Effector memory CD8-positive, alpha-beta T cell (primary cell): ENCODE measurements at regions not wholly inside any gene's neighbourhood (a gene's known extent, or its start where the extent isn't known, plus 50 kb on each side); places are given as distances from the start of the nearest gene placed in this dataset.
"Not testable (repeated sequence)": the region's sequence is repeated elsewhere in the genome, so short reads cannot be mapped to it uniquely, and the experiment has no call there.

Source experiments
- ATAC-seq: fragments of 150-1000 bp; cut with Tn5 transposase; replicated peaks from 2 replicates; pipeline ENCODE4 v1.10.0; 2021; ENCODE audit warnings: mild to moderate bottlenecking, moderate library complexity
- DNase-seq, 3 experiments: peaks; one replicate each; pipeline ENCODE4 v3.0.0; 2021
- H3K27ac Mint-ChIP-seq, 2 donors: one replicate each; pipeline ENCODE4 v1.8.0; 2022; ENCODE audit warnings: mild to moderate bottlenecking in 2 of 2, mixed read lengths in 2 of 2, moderate library complexity in 2 of 2
- H3K27me3 Mint-ChIP-seq, 2 donors: one replicate each; pipeline ENCODE4 v1.8.0; 2022; ENCODE audit warnings: mixed read lengths in 2 of 2
- H3K36me3 Mint-ChIP-seq: one replicate; pipeline ENCODE4 v1.8.0; 2022; ENCODE audit warnings: mild to moderate bottlenecking, moderate library complexity, mixed read lengths; ENCODE audit not compliant: insufficient read depth
- H3K4me1 Mint-ChIP-seq, 2 donors: one replicate each; pipeline ENCODE4 v1.8.0; 2022; ENCODE audit warnings: low read depth in 2 of 2, mixed read lengths in 2 of 2
- H3K4me3 Mint-ChIP-seq, 2 donors: one replicate each; pipeline ENCODE4 v1.8.0; 2022; ENCODE audit warnings: mild to moderate bottlenecking in 2 of 2, mixed read lengths in 2 of 2, moderate library complexity in 2 of 2
- H3K9me3 Mint-ChIP-seq, 2 donors: one replicate each; pipeline ENCODE4 v1.8.0; 2022; ENCODE audit warnings: mixed read lengths in 2 of 2

DNA sequence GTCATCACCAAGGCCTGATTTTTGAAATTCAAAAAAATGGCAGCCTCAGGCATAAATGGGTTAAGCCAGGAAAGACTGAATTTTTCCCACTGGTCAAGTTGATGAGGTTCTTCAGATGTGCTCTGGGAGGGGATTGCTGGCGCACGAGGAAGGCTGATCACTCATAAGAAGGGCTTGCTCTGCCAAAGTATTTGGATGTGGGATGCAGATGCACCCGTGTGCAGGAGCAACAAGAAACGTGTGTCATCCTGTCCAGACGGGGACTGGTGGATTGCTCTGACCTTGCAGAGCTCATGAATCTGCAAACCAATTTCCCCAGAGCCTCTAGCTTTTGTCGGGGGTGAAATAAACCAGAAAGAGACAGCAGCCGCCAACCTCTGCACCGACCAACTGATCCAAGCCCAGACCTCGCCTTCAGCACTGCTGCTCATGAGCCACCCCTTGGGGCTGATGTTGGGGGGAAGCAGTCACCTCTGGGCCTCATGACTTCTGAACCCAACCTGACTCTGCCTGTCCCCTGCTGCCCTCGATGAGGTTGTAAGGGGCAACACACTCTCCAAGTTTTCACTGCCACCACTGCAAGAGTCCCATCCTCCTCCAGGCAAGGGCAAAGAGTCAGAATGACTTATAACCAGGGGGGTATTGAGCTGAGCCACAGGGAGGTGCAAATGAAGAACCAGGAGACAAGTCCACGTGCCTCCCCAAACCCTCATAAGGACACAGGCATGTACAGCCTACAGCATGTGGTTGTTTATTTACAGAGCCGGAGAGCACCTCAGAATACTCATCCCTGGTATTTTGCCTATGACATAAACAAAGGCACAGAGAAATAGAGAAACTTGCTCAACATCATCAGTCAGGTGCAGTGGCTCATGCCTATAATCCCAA lies 452.0 kb downstream of the SOX9 start:
- ATAC-seq = no peak
- H3K4me3 Mint-ChIP-seq = no peak overlapping the region
- peaks cover 24 to 78% of the 10 kb centered on the region in 2 donors for H3K27me3 Mint-ChIP-seq
- no peaks in the 10 kb centered on the region for H3K9me3 Mint-ChIP-seq
- DNase-seq = no peak
- no peaks in the 10 kb centered on the region for H3K36me3 Mint-ChIP-seq
- H3K27ac Mint-ChIP-seq = no peak overlapping the region
- no peaks in the 10 kb centered on the region for H3K4me1 Mint-ChIP-seq

DNA sequence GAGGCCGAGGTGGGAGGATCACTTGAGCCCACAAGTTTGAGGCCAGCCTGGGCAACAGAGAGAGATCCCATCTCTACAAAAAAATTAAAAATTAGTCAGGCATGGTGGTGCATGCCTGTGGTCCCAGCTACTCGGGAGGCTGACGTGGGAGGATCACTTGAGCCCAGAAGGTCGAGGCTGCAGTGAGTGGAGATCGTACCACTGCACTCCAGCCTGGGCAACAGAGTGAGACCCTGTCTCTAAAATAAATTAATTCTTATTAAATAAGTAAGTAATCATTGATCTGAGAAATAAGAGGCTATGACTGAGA lies 452.6 kb downstream of the SOX9 start:
- ATAC-seq, H3K9me3 Mint-ChIP-seq, H3K36me3 Mint-ChIP-seq, H3K4me1 Mint-ChIP-seq, H3K27ac Mint-ChIP-seq, H3K4me3 Mint-ChIP-seq, DNase-seq: not testable (repeated sequence)
- H3K27me3 Mint-ChIP-seq = peaks cover 29 to 72% of the 10 kb centered on the region in 2 donors

DNA sequence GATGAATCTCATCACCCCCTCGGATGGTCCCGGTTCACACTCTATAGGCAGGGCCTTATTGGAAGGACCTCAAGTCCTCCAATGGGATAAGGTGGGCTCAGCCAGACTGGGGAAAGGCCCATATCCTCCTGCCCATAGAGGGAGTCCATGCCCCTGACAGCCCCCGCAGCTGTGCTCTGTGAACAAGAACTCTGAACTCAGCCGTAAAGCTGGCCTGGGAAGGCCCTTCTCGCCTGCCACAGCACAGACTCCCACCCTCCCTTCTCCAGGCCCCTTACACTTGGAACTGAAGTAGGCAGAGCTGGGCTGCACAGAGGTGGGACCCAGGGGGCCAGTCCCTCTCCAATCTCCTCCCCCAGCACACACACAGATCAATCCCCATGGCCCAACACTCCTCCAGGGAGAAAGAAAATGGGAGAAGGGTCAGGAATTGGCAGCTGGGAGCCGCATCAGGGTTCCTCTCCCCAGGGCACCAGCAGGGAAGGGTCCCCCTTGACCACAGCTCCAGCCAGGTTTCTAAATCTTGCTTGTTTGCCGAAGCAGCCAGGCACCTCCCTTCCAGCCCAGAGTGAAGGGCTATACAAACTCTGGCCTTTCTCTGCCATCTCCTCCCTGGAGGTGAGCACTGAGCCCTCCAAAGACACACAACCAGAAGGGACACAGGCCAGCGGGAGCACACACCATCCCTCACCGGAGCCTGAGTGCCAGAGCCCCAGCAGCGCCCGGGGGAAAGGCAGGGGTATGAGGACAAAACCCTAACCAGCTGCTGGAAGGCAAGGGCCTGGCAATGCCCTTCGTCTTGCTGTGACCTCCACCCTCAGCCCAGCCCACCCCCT lies 454.1 kb downstream of the SOX9 start:
- no peak overlapping the region for H3K27ac Mint-ChIP-seq
- no peaks in the 10 kb centered on the region for H3K4me1 Mint-ChIP-seq
- ATAC-seq (no peak), DNase-seq (no peak)
- peaks cover 34 to 73% of the 10 kb centered on the region in 2 donors for H3K27me3 Mint-ChIP-seq
- no peaks in the 10 kb centered on the region for H3K9me3 Mint-ChIP-seq
- no peak overlapping the region for H3K4me3 Mint-ChIP-seq
- no peaks in the 10 kb centered on the region for H3K36me3 Mint-ChIP-seq

DNA sequence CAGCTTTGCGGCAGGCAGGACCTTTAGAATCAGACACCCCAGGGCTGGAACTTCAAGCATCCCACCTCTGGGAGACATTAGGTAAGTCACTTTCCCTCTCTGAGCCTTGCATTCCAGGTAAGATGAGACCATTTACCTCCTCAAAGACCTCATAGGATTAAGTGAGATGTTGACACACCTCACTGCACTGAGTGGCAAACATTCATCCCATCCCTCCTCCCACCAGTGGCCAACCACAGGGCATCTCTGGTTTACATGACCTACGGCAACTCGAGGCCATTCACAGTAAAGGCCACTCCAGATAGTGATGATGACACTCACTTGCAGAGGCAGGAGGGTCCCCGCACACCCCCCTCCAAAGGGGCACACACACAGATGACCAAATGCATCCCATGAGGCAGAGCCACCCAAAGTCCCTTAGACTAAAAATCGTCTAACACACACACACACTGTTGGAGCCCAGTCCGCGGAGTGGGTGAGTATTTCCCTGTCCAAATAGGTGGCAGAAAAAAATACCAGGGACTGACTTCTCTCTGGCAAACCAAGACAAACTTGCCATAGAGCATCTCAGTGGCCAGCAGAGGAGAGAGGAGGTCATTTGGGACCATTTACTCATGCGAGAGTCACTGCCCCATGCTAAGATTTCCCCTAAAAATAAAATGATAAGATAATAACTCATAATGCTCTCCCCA lies 454.9 kb downstream of the SOX9 start:
- Mint-ChIP-seq H3K27ac (no peak overlapping the region), H3K4me3 (no peak overlapping the region), H3K4me1 (no peaks in the 10 kb centered on the region), H3K9me3 (no peaks in the 10 kb centered on the region), H3K27me3 (peaks cover 35 to 73% of the 10 kb centered on the region in 2 donors), H3K36me3 (no peaks in the 10 kb centered on the region)
- DNase-seq (no peak), ATAC-seq (no peak)

DNA sequence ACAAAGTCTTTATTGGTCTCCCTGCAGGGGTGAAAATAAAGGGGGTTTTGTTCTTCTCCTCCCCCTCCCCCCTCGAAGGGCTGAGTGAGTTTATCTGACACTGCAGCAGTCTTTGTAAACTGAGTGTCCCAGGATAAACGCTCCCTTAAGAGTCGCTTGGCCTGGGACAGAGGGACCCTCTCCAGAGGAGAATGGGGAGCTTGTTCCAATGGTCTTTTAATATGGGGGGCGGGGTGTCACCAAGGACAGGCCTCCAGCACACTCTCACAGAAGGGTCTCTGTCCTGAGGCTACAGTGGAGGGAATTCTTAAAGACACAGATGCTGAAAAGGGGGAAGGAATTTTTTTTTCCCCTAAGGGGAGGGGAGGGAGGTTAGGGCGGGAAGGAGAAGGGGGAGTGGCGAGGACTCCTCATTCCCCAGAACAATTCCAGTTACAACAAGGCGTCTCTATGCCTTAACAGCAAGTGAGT lies 455.5 kb downstream of the SOX9 start:
- Mint-ChIP-seq H3K36me3 (no peaks in the 10 kb centered on the region), H3K4me3 (no peak overlapping the region), H3K27ac (no peak overlapping the region), H3K27me3 (peaks cover 35 to 72% of the 10 kb centered on the region in 2 donors), H3K9me3 (no peaks in the 10 kb centered on the region), H3K4me1 (no peaks in the 10 kb centered on the region)
- DNase-seq (no peak), ATAC-seq (no peak)

DNA sequence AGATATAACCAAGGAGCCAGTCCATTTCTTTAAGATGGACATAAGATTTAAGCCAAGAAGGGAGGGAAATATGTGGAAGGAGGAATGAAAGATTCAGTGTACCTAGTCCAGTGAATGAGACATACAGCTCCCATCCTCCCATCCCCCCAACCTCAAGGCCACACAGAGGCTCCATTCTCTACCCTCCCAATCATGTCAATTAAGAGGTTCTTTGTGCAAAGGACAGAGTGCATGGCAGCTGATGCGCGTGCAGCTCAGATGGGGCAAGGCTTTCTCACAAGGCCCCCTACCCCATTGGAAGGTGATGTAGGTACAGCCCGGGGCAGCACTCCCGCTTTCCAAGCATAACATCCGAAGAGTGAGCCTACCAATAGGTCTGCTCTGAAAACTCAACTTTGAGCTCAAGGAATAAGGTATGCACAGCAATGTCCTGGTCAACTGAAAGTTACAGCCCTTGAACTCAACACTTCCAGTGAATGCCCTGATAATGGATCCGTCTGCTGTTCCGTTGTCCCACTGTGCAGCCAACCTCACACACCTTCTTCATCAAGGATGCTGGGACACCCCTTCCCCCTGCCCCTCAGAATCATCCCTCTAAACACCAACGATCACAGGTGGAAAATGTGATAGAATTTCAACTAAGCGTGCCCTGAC lies 458.1 kb downstream of the SOX9 start:
- Mint-ChIP-seq H3K9me3 (no peaks in the 10 kb centered on the region), H3K4me1 (no peaks in the 10 kb centered on the region), H3K4me3 (no peak overlapping the region), H3K36me3 (no peaks in the 10 kb centered on the region), H3K27me3 (peaks cover 22 to 53% of the 10 kb centered on the region in 2 donors), H3K27ac (no peak overlapping the region)
- DNase-seq (no peak), ATAC-seq (no peak)

DNA sequence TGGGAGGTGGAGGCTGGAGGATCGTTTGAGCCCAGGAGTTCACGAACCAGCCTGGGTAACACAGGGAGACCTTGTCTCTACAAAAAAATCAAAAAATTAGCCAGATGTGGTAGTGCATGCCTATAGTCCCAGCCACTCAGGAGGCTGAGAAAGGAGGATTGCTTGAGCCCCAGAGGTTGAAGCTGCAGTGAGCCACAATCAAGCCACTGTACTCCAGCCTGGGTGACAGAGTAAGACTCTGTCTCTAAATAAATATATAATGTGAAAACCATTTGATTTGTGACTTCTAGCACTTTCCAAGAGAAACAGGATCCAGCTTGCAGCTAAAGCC lies 459.1 kb downstream of the SOX9 start:
- no peak overlapping the region for H3K4me3 Mint-ChIP-seq
- no peaks in the 10 kb centered on the region for H3K9me3 Mint-ChIP-seq
- ATAC-seq = no peak
- H3K27me3 Mint-ChIP-seq = peaks cover 12 to 51% of the 10 kb centered on the region in 2 donors
- no peaks in the 10 kb centered on the region for H3K36me3 Mint-ChIP-seq
- no peaks in the 10 kb centered on the region for H3K4me1 Mint-ChIP-seq
- no peak overlapping the region for H3K27ac Mint-ChIP-seq
- no peak for DNase-seq

DNA sequence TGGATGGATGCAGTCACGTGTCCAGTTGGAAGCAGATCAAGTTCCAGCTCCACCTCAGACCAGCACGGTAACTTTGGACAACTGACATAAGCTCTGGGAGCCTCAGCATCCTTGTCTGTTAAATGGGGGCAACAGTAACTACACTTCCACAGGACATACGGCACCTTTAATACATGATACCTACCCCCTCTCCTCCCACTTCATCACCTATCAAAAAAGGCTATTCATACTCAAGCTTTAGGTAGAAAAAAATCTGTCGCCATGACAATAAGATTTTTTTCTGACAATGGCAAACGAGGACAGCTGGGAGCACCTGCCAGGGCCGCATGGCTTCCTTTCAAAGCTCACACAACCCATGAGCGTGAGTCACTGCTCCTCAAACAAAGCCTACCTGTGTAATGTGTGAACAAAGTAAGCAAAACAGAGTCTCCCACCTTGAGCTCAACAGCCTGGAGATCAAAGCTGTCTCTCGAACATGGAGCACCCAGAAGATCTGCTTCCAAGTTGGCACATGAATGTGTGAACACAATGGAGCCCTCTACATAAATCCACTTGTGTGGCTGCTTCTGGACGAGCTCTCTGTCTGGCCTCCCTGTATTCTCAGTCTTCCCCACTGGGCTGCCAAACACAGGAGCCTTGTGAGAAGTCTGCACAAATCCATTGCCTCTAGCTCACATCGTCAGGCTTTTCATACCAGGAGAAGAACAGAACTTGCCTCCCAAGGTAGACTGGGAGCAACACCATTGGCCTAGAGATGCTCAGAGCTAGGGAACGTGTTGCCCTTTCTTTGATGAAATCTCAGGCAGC lies 459.7 kb downstream of the SOX9 start:
- no peaks in the 10 kb centered on the region for H3K4me1 Mint-ChIP-seq
- ATAC-seq (no peak), DNase-seq (no peak)
- no peak overlapping the region for H3K4me3 Mint-ChIP-seq
- peaks cover 12 to 46% of the 10 kb centered on the region in 2 donors for H3K27me3 Mint-ChIP-seq
- H3K36me3 Mint-ChIP-seq = no peaks in the 10 kb centered on the region
- no peaks in the 10 kb centered on the region for H3K9me3 Mint-ChIP-seq
- no peak overlapping the region for H3K27ac Mint-ChIP-seq

DNA sequence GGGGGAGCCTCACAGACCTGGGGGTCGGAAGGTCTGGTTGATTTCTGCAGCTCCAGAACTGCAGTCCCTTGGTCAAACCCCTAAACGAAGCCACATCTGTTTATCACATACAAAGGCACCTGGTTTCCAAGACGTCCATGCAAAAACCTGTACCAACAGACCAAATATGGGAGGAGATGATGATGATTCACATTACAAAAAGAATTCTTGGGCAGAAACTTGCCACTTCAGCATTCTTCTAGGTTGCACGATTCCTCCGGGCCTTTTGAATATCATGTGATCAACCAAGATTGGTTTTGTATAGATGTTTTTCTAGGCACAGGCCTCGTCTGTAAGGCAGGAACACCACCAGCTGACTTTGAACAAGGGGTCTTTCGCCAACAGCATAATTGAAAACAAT lies 466.3 kb downstream of the SOX9 start:
- H3K36me3 Mint-ChIP-seq = no peaks in the 10 kb centered on the region
- ATAC-seq = no peak
- peaks cover 8 to 12% of the 10 kb centered on the region in 2 donors for H3K4me1 Mint-ChIP-seq
- DNase-seq = no peak
- H3K9me3 Mint-ChIP-seq = no peaks in the 10 kb centered on the region
- H3K4me3 Mint-ChIP-seq = no peak overlapping the region
- H3K27me3 Mint-ChIP-seq = peaks cover 18 to 55% of the 10 kb centered on the region in 2 donors
- H3K27ac Mint-ChIP-seq = no peak overlapping the region

DNA sequence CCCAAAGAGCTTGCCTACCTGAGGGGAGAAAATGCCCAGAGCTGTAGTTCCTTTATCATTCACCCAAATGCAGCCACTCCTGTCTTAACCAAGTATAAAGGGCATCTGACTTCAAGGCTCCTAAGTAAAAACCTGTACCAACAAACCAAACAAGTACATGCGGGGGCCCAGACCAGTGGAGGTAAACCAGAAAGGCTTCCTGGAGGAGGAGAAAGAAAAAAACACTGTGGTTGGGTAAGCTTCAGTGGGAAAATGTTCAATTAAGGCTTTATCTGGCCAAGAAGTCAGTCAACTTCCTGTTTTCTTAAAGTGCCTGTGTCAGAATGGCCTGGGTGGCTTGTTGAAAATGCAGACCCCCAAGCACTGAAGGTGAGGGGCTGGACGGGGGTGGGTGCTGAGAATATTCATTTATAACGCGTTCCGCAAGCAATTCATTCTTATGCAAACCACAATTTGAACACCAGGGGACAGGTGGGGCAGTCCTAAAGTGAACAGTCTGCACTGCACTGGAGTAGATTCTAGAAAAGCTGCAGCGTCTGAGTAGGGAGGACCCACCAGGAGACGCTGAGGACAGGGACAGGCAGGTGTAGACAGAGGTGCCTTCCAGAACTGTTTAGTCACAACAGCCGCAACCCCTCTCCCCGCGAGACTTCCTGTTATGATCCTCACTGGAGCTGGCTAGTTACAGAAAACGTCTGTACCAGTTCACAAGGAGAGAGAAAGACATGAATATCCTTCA lies 467.1 kb downstream of the SOX9 start:
- no peaks in the 10 kb centered on the region for H3K36me3 Mint-ChIP-seq
- no peak overlapping the region for H3K4me3 Mint-ChIP-seq
- peaks cover 20 to 60% of the 10 kb centered on the region in 2 donors for H3K27me3 Mint-ChIP-seq
- DNase-seq (no peak), ATAC-seq (no peak)
- no peaks in the 10 kb centered on the region for H3K9me3 Mint-ChIP-seq
- H3K4me1 Mint-ChIP-seq = peaks cover 8 to 12% of the 10 kb centered on the region in 2 donors
- no peak overlapping the region for H3K27ac Mint-ChIP-seq

DNA sequence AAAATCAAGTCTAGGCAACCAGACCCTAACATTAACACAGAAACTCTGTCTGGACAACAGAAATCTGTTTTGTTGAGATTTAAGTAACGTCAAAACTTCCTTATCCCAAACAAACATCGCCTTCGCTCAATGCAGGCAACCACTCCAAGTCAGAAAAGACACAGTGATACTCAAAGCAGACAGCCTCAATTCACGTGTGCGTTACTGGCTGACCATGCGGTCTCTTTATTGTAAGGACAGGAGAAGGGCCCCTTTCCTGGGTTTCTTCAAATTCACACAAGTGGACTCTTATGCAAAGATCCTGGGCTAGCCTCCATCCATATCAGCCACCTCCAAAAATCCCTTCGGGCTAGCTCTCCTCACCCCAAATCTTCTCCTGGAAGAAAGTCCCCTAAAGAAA lies 467.7 kb downstream of the SOX9 start:
- Mint-ChIP-seq H3K4me1 (peaks cover 8 to 12% of the 10 kb centered on the region in 2 donors), H3K27ac (no peak overlapping the region), H3K9me3 (no peaks in the 10 kb centered on the region), H3K4me3 (no peak overlapping the region), H3K36me3 (no peaks in the 10 kb centered on the region), H3K27me3 (peaks cover 24 to 62% of the 10 kb centered on the region in 2 donors)
- no peak for DNase-seq
- ATAC-seq = no peak

DNA sequence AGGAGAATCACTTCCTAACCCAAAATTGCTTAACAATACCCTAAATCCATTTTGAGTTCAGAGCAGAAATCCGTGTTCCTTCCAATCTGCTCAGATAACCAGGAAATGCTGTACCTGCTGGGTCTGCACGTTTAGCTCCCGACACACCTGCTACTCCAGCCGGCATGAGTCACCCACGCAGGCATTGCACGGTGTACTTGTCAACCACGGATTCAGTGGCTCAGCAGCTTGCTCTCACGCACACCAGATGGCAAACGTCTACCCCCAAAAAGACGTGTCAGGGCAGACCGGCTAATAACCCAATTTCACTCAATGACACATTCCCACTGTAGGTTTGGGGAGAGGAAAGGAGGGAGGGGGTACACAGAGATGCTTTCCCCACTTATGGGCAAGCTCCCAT lies 468.1 kb downstream of the SOX9 start:
- ATAC-seq (no peak), DNase-seq (no peak)
- no peaks in the 10 kb centered on the region for H3K9me3 Mint-ChIP-seq
- peaks cover 26 to 62% of the 10 kb centered on the region in 2 donors for H3K27me3 Mint-ChIP-seq
- peaks cover 8 to 12% of the 10 kb centered on the region in 2 donors for H3K4me1 Mint-ChIP-seq
- H3K27ac Mint-ChIP-seq = no peak overlapping the region
- H3K36me3 Mint-ChIP-seq = no peaks in the 10 kb centered on the region
- H3K4me3 Mint-ChIP-seq = no peak overlapping the region
